Caco-2 (cell line): ENCODE measurements at regions not wholly inside any gene's neighbourhood (a gene's known extent, or its start where the extent isn't known, plus 50 kb on each side); places are given as distances from the start of the nearest gene placed in this dataset.

ENCODE experiments used
- BruUV-seq: library from RNA; stranded (reverse); fragments of 400-500 nt; replicated peaks from 2 replicates; lab custom pipeline; 2021; lab: Mats Ljungman, UMichigan
- CTCF ChIA-PET: fragments of 300-600 bp; sonication (Branson Sonifier 250); formaldehyde crosslinking; loops from one replicate; lab custom pipeline; 2022; ENCODE audit warnings: antibody characterized with exemption; lab: Charles Lee
- POLR2A ChIA-PET: fragments of 300-600 bp; sonication (Branson Sonifier 250); formaldehyde crosslinking; loops from one replicate; lab custom pipeline; 2022; ENCODE audit warnings: antibody characterized with exemption; lab: Charles Lee
- DNase-seq, 2 experiments: peaks; one replicate each; pipeline versions ENCODE4 v3.0.0 to v3.0.0-alpha.2; 2020 to 2022
- H3K27me3 ChIP-seq: replicated peaks from 2 replicates; pipeline ENCODE4 v1.6.0; 2011; ENCODE audit warnings: low read length; ENCODE audit not compliant: control insufficient read depth, insufficient read depth
- H3K36me3 ChIP-seq: 2 replicates; pipeline ENCODE4 v1.5.1; 2011; ENCODE audit warnings: low read length; ENCODE audit not compliant: control insufficient read depth, insufficient read depth
- H3K4me1 ChIP-seq: fragments of 250-450 bp; sonication (Bioruptor Pico); 2 replicates; pipeline ENCODE4 v1.5.1; 2020; ENCODE audit warnings: mild to moderate bottlenecking
- H3K4me3 ChIP-seq: 2 replicates; pipeline ENCODE4 v1.5.1; 2011; ENCODE audit warnings: low read depth, mild to moderate bottlenecking, control low read depth, low read length
- H3K9me3 ChIP-seq: fragments of 250-450 bp; sonication (Bioruptor Pico); 2 replicates; pipeline ENCODE4 v1.5.1; 2020; ENCODE audit warnings: mild to moderate bottlenecking, moderate library complexity
- H3K27ac Mint-ChIP-seq: one replicate; pipeline ENCODE4 v1.8.0; 2022; ENCODE audit warnings: mixed read lengths; ENCODE audit not compliant: unreplicated experiment
- H3K27me3 Mint-ChIP-seq: one replicate; pipeline ENCODE4 v1.8.0; 2022; ENCODE audit warnings: mixed read lengths; ENCODE audit not compliant: insufficient read depth, unreplicated experiment
- H3K36me3 Mint-ChIP-seq: one replicate; pipeline ENCODE4 v1.8.0; 2022; ENCODE audit warnings: mild to moderate bottlenecking, mixed read lengths; ENCODE audit not compliant: insufficient read depth, unreplicated experiment
- H3K4me1 Mint-ChIP-seq: one replicate; pipeline ENCODE4 v1.8.0; 2022; ENCODE audit warnings: low read depth, mixed read lengths; ENCODE audit not compliant: unreplicated experiment
- H3K4me3 Mint-ChIP-seq: one replicate; pipeline ENCODE4 v1.8.0; 2022; ENCODE audit warnings: mild to moderate bottlenecking, moderate library complexity, mixed read lengths; ENCODE audit not compliant: unreplicated experiment
- H3K9me3 Mint-ChIP-seq: one replicate; pipeline ENCODE4 v1.8.0; 2022; ENCODE audit warnings: mixed read lengths; ENCODE audit not compliant: unreplicated experiment
- CTCF ChIP-seq, 2 experiments: fragments of 200-600 bp in 1 of 2; IDR thresholded peaks; 1 replicate in 1 of 2; 2 replicates in 1 of 2; pipeline versions ENCODE4 v1.5.1 to v1.8.0; 2011 to 2022; ENCODE audit warnings: antibody characterized with exemption in 1 of 2, control low read depth in 1 of 2, inconsistent platforms in 1 of 2, low read depth in 1 of 2, low read length in 1 of 2, mild to moderate bottlenecking in 1 of 2, moderate library complexity in 1 of 2; ENCODE audit not compliant: insufficient read depth in 1 of 2, severe bottlenecking in 1 of 2, unreplicated experiment in 1 of 2
- intact Hi-C: fragments of 100-400 bp; cut with micrococcal nuclease; formaldehyde crosslinking; loops from one replicate; pipeline ENCODE4 v1.10.0; 2022; ENCODE audit not compliant: unreplicated experiment

- Mint-ChIP-seq H3K27ac (no peak overlapping the region), H3K27me3 (no peaks in the 10 kb centered on the region), H3K4me1 (no peaks in the 10 kb centered on the region), H3K4me3 (no peak overlapping the region), H3K36me3 (no peaks in the 10 kb centered on the region), H3K9me3 (no peaks in the 10 kb centered on the region)
- no peak for DNase-seq
- TF ChIP-seq CTCF (IDR thresholded peaks at IDR 0.05; ENCODE audit: insufficient read depth in 1 of 2, low read depth in 1 of 2, low read length in 1 of 2, severe bottlenecking in 1 of 2, unreplicated experiment in 1 of 2), result no peak
- no peaks in the 10 kb centered on the region for H3K27me3 ChIP-seq
- H3K4me3 ChIP-seq, result no peak overlapping the region
- BruUV-seq, result no TSS peak
- no peaks in the 10 kb centered on the region for H3K4me1 ChIP-seq
- H3K9me3 ChIP-seq, result no peaks in the 10 kb centered on the region
- H3K36me3 ChIP-seq, result no peaks in the 10 kb centered on the region
- CTCF ChIA-PET, result no interaction called here
- intact Hi-C loops, result no loop called here
- POLR2A ChIA-PET, result no interaction called here
These were observed 202.2 kb downstream of the RNF152 start for GRCh38 chr18:61690418-61691138.

- no TSS peak for BruUV-seq
- H3K27ac Mint-ChIP-seq, result no peak overlapping the region
These were observed 205.5 kb downstream of the RNF152 start for GRCh38 chr18:61687317-61687716.

GRCh38 chr18:61683856-61684255, 209.0 kb downstream of the RNF152 start:
- CTCF ChIA-PET, result no interaction called here
- no peak overlapping the region for H3K4me3 Mint-ChIP-seq
- no TSS peak for BruUV-seq
- H3K4me1 Mint-ChIP-seq, result no peaks in the 10 kb centered on the region
- H3K9me3 Mint-ChIP-seq, result no peaks in the 10 kb centered on the region
- no peaks in the 10 kb centered on the region for H3K27me3 Mint-ChIP-seq
- TF ChIP-seq CTCF (IDR thresholded peaks at IDR 0.05; ENCODE audit: insufficient read depth in 1 of 2, low read depth in 1 of 2, low read length in 1 of 2, severe bottlenecking in 1 of 2, unreplicated experiment in 1 of 2), result no peak
- intact Hi-C loops, result no loop called here
- POLR2A ChIA-PET, result no interaction called here
- Histone ChIP-seq H3K4me1 (no peaks in the 10 kb centered on the region), H3K9me3 (no peaks in the 10 kb centered on the region), H3K36me3 (no peaks in the 10 kb centered on the region), H3K27me3 (no peaks in the 10 kb centered on the region), H3K4me3 (no peak overlapping the region)
- H3K27ac Mint-ChIP-seq, result no peak overlapping the region
- no peak for DNase-seq
- H3K36me3 Mint-ChIP-seq, result no peaks in the 10 kb centered on the region

More at GRCh38 chr18:61687317-61687716, 205.5 kb downstream of the RNF152 start:
- POLR2A ChIA-PET, result no interaction called here
- Histone ChIP-seq H3K36me3 (no peaks in the 10 kb centered on the region), H3K4me1 (no peaks in the 10 kb centered on the region), H3K4me3 (no peak overlapping the region), H3K27me3 (no peaks in the 10 kb centered on the region), H3K9me3 (no peaks in the 10 kb centered on the region)
- CTCF ChIA-PET, result no interaction called here
- no peaks in the 10 kb centered on the region for H3K36me3 Mint-ChIP-seq
- no peak overlapping the region for H3K4me3 Mint-ChIP-seq
- TF ChIP-seq CTCF (IDR thresholded peaks at IDR 0.05; ENCODE audit: insufficient read depth in 1 of 2, low read depth in 1 of 2, low read length in 1 of 2, severe bottlenecking in 1 of 2, unreplicated experiment in 1 of 2), result no peak
- H3K4me1 Mint-ChIP-seq, result no peaks in the 10 kb centered on the region
- no peaks in the 10 kb centered on the region for H3K9me3 Mint-ChIP-seq
- intact Hi-C loops, result no loop called here
- DNase-seq, result no peak
- no peaks in the 10 kb centered on the region for H3K27me3 Mint-ChIP-seq
